ENCODE measurements at regions not wholly inside any gene's neighbourhood (a gene's known extent, or its start where the extent isn't known, plus 50 kb on each side); places are given as distances from the start of the nearest gene placed in this dataset.

GRCh38 chr9:13878241-13878711 is 435.7 kb downstream of the NFIB start:
- H3K4me3 ChIP-seq (replicated peaks; ENCODE audit: low read depth, low read length): no peak overlapping the region
- H3K27me3 ChIP-seq (replicated peaks; ENCODE audit: control insufficient read depth, insufficient read depth, low read length): no peaks in the 10 kb centered on the region
- TF ChIP-seq CTCF (IDR thresholded peaks at IDR 0.05; ENCODE audit: insufficient read depth, low read length, poor library complexity, severe bottlenecking): no peak
- no peak for DNase-seq (ENCODE audit: extremely low read depth, insufficient read length)
- H3K36me3 ChIP-seq (ENCODE audit: control insufficient read depth, insufficient read depth, low read length): no peaks in the 10 kb centered on the region

GRCh38 chr9:13876741-13877140 is 437.2 kb downstream of the NFIB start:
- Histone ChIP-seq H3K27me3 (replicated peaks; ENCODE audit: control insufficient read depth, insufficient read depth, low read length) (no peaks in the 10 kb centered on the region), H3K36me3 (ENCODE audit: control insufficient read depth, insufficient read depth, low read length) (no peaks in the 10 kb centered on the region), H3K4me3 (replicated peaks; ENCODE audit: low read depth, low read length) (no peak overlapping the region)
- TF ChIP-seq CTCF (IDR thresholded peaks at IDR 0.05; ENCODE audit: insufficient read depth, low read length, poor library complexity, severe bottlenecking): no peak
- no peak for DNase-seq (ENCODE audit: extremely low read depth, insufficient read length)

GRCh38 chr9:13873203-13873602 is 440.7 kb downstream of the NFIB start:
- TF ChIP-seq CTCF (IDR thresholded peaks at IDR 0.05; ENCODE audit: insufficient read depth, low read length, poor library complexity, severe bottlenecking): no peak
- no peak for DNase-seq (ENCODE audit: extremely low read depth, insufficient read length)
- Histone ChIP-seq H3K4me3 (replicated peaks; ENCODE audit: low read depth, low read length) (no peak overlapping the region), H3K36me3 (ENCODE audit: control insufficient read depth, insufficient read depth, low read length) (no peaks in the 10 kb centered on the region), H3K27me3 (replicated peaks; ENCODE audit: control insufficient read depth, insufficient read depth, low read length) (no peaks in the 10 kb centered on the region)

- H3K27me3 ChIP-seq (replicated peaks; ENCODE audit: control insufficient read depth, insufficient read depth, low read length): no peaks in the 10 kb centered on the region
- H3K4me3 ChIP-seq (replicated peaks; ENCODE audit: low read depth, low read length): no peak overlapping the region
- H3K36me3 ChIP-seq (ENCODE audit: control insufficient read depth, insufficient read depth, low read length): no peaks in the 10 kb centered on the region
- no peak for TF ChIP-seq CTCF (IDR thresholded peaks at IDR 0.05; ENCODE audit: insufficient read depth, low read length, poor library complexity, severe bottlenecking)
- DNase-seq (ENCODE audit: extremely low read depth, insufficient read length): no peak
Observed at GRCh38 chr9:13868336-13868735, 445.6 kb downstream of the NFIB start.

GRCh38 chr9:13865869-13866268 is 448.1 kb downstream of the NFIB start:
- no peak for DNase-seq (ENCODE audit: extremely low read depth, insufficient read length)
- no peaks in the 10 kb centered on the region for H3K27me3 ChIP-seq (replicated peaks; ENCODE audit: control insufficient read depth, insufficient read depth, low read length)

More at GRCh38 chr9:13865869-13866268, 448.1 kb downstream of the NFIB start:
- no peak for TF ChIP-seq CTCF (IDR thresholded peaks at IDR 0.05; ENCODE audit: insufficient read depth, low read length, poor library complexity, severe bottlenecking)
- H3K36me3 ChIP-seq (ENCODE audit: control insufficient read depth, insufficient read depth, low read length): no peaks in the 10 kb centered on the region
- no peak overlapping the region for H3K4me3 ChIP-seq (replicated peaks; ENCODE audit: low read depth, low read length)
